CD4-positive, alpha-beta memory T cell (primary cell): ENCODE measurements at regions not wholly inside any gene's neighbourhood (a gene's known extent, or its start where the extent isn't known, plus 50 kb on each side); places are given as distances from the start of the nearest gene placed in this dataset.

ENCODE experiments used
- CTCF ChIA-PET: fragments of 350-600 bp; sonication (Branson Sonifier 250); formaldehyde crosslinking; loops from one replicate; lab custom pipeline; 2021; ENCODE audit warnings: inconsistent platforms; ENCODE audit not compliant: partially characterized antibody; lab: Charles Lee
- POLR2A ChIA-PET: fragments of 350-600 bp; sonication (Branson Sonifier 250); formaldehyde crosslinking; loops from one replicate; lab custom pipeline; 2021; ENCODE audit not compliant: partially characterized antibody; lab: Charles Lee
- DNase-seq, 5 donors: peaks; one replicate each; pipeline versions ENCODE4 v3.0.0 to v3.0.0-alpha.2; 2020 to 2022; ENCODE audit warnings: mixed read lengths in 1 of 5
- H3K27ac ChIP-seq: one replicate; pipeline ENCODE4 v1.7.0; 2013; ENCODE audit warnings: low read depth, low read length
- H3K27me3 ChIP-seq: 2 replicates; pipeline ENCODE4 v1.7.0; 2013; ENCODE audit warnings: mild to moderate bottlenecking, low read length, moderate library complexity; ENCODE audit not compliant: insufficient read depth
- H3K36me3 ChIP-seq: 2 replicates; pipeline ENCODE4 v1.7.0; 2013; ENCODE audit warnings: mild to moderate bottlenecking, low read length, moderate library complexity; ENCODE audit not compliant: insufficient read depth
- H3K4me1 ChIP-seq: 2 replicates; pipeline ENCODE4 v1.7.0; 2013; ENCODE audit warnings: mild to moderate bottlenecking, low read length, moderate library complexity; ENCODE audit not compliant: insufficient read depth
- H3K4me3 ChIP-seq, 2 donors: one replicate each; pipeline ENCODE4 v1.7.0; 2013; ENCODE audit warnings: low read length in 2 of 2, mild to moderate bottlenecking in 1 of 2
- H3K9me3 ChIP-seq, 2 donors: one replicate each; pipeline ENCODE4 v1.7.0; 2013; ENCODE audit warnings: low read length in 2 of 2, control low read depth in 1 of 2; ENCODE audit not compliant: control insufficient read depth in 1 of 2
- H3K27ac Mint-ChIP-seq, 7 donors: one replicate each; pipeline ENCODE4 v1.8.0; 2020 to 2021; ENCODE audit warnings: mixed read lengths in 7 of 7, mild to moderate bottlenecking in 6 of 7, inconsistent platforms in 3 of 7, moderate library complexity in 3 of 7
- H3K27me3 Mint-ChIP-seq, 2 donors: one replicate each; pipeline ENCODE4 v1.8.0; 2020 to 2021; ENCODE audit warnings: mixed read lengths in 2 of 2
- H3K36me3 Mint-ChIP-seq, 2 donors: one replicate each; pipeline ENCODE4 v1.8.0; 2020 to 2021; ENCODE audit warnings: mixed read lengths in 2 of 2, inconsistent platforms in 1 of 2, mild to moderate bottlenecking in 1 of 2
- H3K4me1 Mint-ChIP-seq, 4 donors: one replicate each; pipeline ENCODE4 v1.8.0; 2020 to 2021; ENCODE audit warnings: mixed read lengths in 4 of 4, mild to moderate bottlenecking in 1 of 4
- H3K4me3 Mint-ChIP-seq, 8 donors: one replicate each; pipeline ENCODE4 v1.8.0; 2020 to 2021; ENCODE audit warnings: mixed read lengths in 8 of 8, mild to moderate bottlenecking in 7 of 8, moderate library complexity in 6 of 8, inconsistent platforms in 3 of 8
- H3K9me3 Mint-ChIP-seq, 8 donors: one replicate each; pipeline ENCODE4 v1.8.0; 2020 to 2021; ENCODE audit warnings: mixed read lengths in 8 of 8, mild to moderate bottlenecking in 5 of 8, inconsistent platforms in 3 of 8, moderate library complexity in 1 of 8
- intact Hi-C: fragments of 100-400 bp; cut with micrococcal nuclease; formaldehyde crosslinking; loops from one replicate; pipeline ENCODE4 v1.15.1; 2023

DNA sequence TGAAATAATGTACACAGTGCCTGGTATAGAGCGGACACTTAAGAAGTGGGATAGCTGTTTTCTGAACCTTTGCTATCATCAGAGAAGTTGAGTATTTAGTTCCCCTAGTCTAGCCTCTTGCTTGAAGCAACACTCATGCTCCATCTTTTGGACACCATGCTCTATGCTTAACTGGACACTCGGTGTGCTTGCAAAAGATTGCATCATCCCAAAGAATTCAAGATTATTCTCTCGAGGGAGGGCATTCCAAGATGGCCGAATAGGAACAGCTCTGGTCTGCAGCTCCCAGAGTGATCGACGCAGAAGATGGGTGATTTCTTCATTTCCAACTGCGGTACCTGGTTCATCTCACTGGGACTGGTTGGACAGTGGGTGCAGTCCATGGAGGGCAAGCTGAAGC is 143.9 kb upstream of the FSHR start:
- H3K9me3 Mint-ChIP-seq, result peaks cover 0 to 13% (median 8%) of the 10 kb centered on the region in 8 donors
- H3K27ac ChIP-seq, result no peak overlapping the region
- H3K27me3 Mint-ChIP-seq, result no peaks in the 10 kb centered on the region
- no peak overlapping the region for H3K4me3 ChIP-seq
- no peaks in the 10 kb centered on the region for H3K9me3 ChIP-seq
- H3K4me1 Mint-ChIP-seq, result no peaks in the 10 kb centered on the region
- CTCF ChIA-PET, result no interaction called here
- POLR2A ChIA-PET, result no interaction called here
- H3K36me3 ChIP-seq, result no peaks in the 10 kb centered on the region
- DNase-seq, result no peak
- no peak overlapping the region for H3K4me3 Mint-ChIP-seq
- H3K27me3 ChIP-seq, result no peaks in the 10 kb centered on the region
- H3K36me3 Mint-ChIP-seq, result no peaks in the 10 kb centered on the region
- H3K4me1 ChIP-seq, result no peaks in the 10 kb centered on the region
- no peak overlapping the region for H3K27ac Mint-ChIP-seq
- intact Hi-C loops, result no loop called here

DNA sequence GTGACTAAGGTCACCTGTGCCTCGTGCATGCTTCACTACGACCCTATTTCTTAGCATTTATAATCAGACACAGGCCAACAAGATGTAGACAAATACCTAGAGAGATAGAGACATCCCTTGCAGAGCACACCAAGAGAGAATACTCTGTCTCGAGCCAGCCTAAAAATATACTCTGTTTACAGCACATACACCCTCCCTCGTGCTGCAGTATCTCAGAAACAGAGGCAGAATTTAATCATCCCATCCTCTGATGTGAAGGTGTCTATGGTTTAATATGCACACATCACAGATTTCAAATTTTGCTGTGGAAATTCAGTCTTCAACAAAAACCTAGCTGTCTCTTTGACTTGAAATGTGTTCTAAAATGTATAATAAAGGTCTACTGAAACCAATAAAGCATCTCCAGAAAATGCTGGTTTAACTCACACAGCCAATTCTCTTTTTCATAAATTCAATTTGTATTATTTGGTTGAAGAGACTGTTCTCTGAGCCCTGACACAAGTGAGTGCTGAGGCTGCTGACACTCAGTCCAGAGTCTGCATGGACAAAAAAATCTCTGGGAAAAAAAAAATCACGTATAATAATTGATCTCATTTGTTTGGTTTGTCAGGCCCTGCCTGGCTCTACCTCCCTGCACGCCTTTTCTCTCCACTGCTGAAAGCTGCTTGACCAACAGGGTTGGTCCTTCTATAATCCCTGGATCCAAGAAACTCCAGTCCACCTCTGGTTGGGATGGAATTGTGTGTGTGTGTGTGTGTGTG is 142.0 kb upstream of the FSHR start:
- intact Hi-C loops, result no loop called here
- no peaks in the 10 kb centered on the region for H3K4me1 ChIP-seq
- H3K4me3 Mint-ChIP-seq, result no peak overlapping the region
- POLR2A ChIA-PET, result no interaction called here
- CTCF ChIA-PET, result no interaction called here
- no peaks in the 10 kb centered on the region for H3K27me3 ChIP-seq
- H3K9me3 ChIP-seq, result no peaks in the 10 kb centered on the region
- no peak overlapping the region for H3K4me3 ChIP-seq
- no peaks in the 10 kb centered on the region for H3K4me1 Mint-ChIP-seq
- H3K36me3 ChIP-seq, result no peaks in the 10 kb centered on the region
- no peak overlapping the region for H3K27ac Mint-ChIP-seq
- DNase-seq, result no peak
- no peaks in the 10 kb centered on the region for H3K27me3 Mint-ChIP-seq
- H3K9me3 Mint-ChIP-seq, result peaks cover 0 to 8% (median 5%) of the 10 kb centered on the region in 8 donors
- no peaks in the 10 kb centered on the region for H3K36me3 Mint-ChIP-seq
- no peak overlapping the region for H3K27ac ChIP-seq

DNA sequence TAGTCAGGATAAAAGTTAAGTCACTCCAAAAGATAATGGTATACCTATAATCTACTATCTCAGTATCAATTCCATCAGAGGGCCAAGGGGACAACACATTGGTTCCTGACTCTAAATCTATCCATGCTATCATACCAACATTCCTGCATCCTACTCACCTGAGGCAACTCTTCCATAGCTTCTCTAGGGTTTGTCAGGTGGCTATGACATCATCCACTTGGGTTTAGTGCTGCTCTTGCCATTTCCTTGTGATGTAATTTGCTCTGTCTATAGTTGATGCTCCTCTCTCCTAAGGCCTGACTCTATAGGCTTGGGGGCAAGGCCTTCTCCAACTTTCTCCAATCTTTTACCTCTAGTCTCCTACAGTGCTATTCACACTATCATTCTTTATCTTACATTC is 139.9 kb upstream of the FSHR start:
- no peak overlapping the region for H3K4me3 ChIP-seq
- intact Hi-C loops, result no loop called here
- no peaks in the 10 kb centered on the region for H3K27me3 Mint-ChIP-seq
- no peaks in the 10 kb centered on the region for H3K27me3 ChIP-seq
- no peak overlapping the region for H3K27ac ChIP-seq
- POLR2A ChIA-PET, result no interaction called here
- no peak overlapping the region for H3K27ac Mint-ChIP-seq
- CTCF ChIA-PET, result no interaction called here
- DNase-seq, result no peak
- H3K9me3 ChIP-seq, result no peaks in the 10 kb centered on the region
- no peaks in the 10 kb centered on the region for H3K4me1 ChIP-seq
- no peaks in the 10 kb centered on the region for H3K4me1 Mint-ChIP-seq
- H3K36me3 Mint-ChIP-seq, result no peaks in the 10 kb centered on the region
- no peaks in the 10 kb centered on the region for H3K36me3 ChIP-seq
- H3K9me3 Mint-ChIP-seq, result peaks cover 0 to 8% (median 3%) of the 10 kb centered on the region in 8 donors
- H3K4me3 Mint-ChIP-seq, result no peak overlapping the region

DNA sequence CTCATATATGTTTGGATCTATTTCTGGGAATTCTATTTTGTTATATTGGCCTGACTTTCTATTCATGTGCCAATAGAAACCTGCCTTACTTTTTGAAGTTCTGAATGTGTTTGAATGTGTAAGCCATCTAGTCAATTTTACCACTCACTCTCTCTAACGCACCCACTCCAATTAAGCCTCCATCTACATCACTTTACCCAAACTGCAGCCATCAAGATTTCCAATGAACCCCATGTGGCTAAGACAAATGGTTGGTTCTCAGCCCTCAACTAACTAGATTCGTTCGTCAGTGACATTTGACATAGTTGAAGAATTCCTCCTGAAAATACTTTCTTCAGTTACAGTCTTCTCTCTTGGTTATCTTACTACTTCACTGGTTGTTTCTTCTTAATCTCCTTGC is 137.3 kb upstream of the FSHR start:
- Histone ChIP-seq H3K27ac (no peak overlapping the region), H3K4me1 (no peaks in the 10 kb centered on the region), H3K4me3 (no peak overlapping the region), H3K9me3 (no peaks in the 10 kb centered on the region), H3K36me3 (no peaks in the 10 kb centered on the region), H3K27me3 (no peaks in the 10 kb centered on the region)
- ChIA-PET POLR2A (no interaction called here), CTCF (no interaction called here)
- H3K4me3 Mint-ChIP-seq, result no peak overlapping the region
- H3K36me3 Mint-ChIP-seq, result no peaks in the 10 kb centered on the region
- DNase-seq, result no peak
- H3K4me1 Mint-ChIP-seq, result no peaks in the 10 kb centered on the region
- intact Hi-C loops, result no loop called here
- no peak overlapping the region for H3K27ac Mint-ChIP-seq
- H3K9me3 Mint-ChIP-seq, result peaks cover 0 to 9% (median 3%) of the 10 kb centered on the region in 8 donors
- H3K27me3 Mint-ChIP-seq, result no peaks in the 10 kb centered on the region

DNA sequence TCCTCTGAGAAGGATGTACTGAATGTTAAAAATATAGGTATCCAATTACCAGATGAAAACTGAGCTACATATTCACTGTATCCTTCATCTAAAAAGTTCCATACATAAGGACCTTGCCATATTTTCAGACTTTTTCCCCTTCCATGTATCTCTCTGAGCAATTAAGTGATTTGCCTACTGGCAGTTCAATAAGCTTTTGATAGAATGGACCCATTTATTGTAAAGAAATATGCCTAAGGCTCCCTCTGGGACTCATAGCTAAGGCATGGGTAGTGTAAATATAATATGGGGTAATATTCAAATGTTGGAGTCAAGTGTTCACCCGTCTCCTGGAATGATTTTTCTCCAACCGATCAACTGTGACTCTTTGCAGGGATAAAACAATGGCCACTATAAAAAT is 135.4 kb upstream of the FSHR start:
- Mint-ChIP-seq H3K9me3 (peaks cover 0 to 16% (median 4%) of the 10 kb centered on the region in 8 donors), H3K27ac (no peak overlapping the region), H3K36me3 (no peaks in the 10 kb centered on the region), H3K27me3 (no peaks in the 10 kb centered on the region), H3K4me3 (no peak overlapping the region), H3K4me1 (no peaks in the 10 kb centered on the region)
- no peak overlapping the region for H3K27ac ChIP-seq
- H3K4me3 ChIP-seq, result no peak overlapping the region
- no peaks in the 10 kb centered on the region for H3K4me1 ChIP-seq
- POLR2A ChIA-PET, result no interaction called here
- no peaks in the 10 kb centered on the region for H3K36me3 ChIP-seq
- CTCF ChIA-PET, result no interaction called here
- DNase-seq, result no peak
- H3K9me3 ChIP-seq, result no peaks in the 10 kb centered on the region
- H3K27me3 ChIP-seq, result no peaks in the 10 kb centered on the region
- intact Hi-C loops, result no loop called here

DNA sequence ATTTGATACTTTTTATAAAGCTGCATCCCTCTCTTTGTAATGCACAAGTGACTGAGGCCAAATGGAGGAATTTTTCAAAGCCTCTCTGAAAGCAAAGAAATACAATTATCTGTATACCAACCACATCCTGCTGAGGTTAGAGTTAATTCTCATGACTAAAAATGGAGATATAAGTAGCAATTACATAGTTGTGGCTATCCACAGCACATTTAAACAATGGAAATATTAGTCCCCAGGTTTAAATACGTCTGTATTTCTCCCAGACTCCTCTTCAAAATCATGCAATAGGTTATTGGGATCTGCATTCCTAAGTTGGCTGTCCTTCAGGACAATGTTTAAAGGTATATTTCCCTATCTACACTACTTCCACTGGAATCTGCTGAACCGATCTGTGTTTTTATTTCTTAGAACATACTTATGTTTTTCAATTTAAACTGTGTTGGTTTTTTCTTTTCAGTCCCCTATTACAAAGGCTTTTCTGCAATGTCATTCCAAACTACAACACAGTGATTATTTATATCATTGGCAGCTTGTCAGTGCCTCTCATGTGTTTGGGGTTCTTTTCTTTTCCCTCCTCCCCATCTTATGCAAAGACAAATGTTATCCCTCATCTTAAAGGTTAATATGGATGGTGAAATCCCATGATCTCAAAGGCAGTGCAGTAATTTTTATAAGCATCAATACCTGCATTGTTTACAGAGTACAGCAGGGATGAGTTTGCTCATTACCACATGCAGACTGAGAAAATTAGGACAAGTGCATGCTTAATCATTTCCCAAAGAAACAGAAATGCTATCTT is 134.8 kb upstream of the FSHR start:
- H3K27me3 ChIP-seq, result no peaks in the 10 kb centered on the region
- no peaks in the 10 kb centered on the region for H3K36me3 ChIP-seq
- H3K27ac ChIP-seq, result no peak overlapping the region
- H3K9me3 ChIP-seq, result no peaks in the 10 kb centered on the region
- H3K4me3 ChIP-seq, result no peak overlapping the region
- H3K27ac Mint-ChIP-seq, result no peak overlapping the region
- H3K4me1 Mint-ChIP-seq, result no peaks in the 10 kb centered on the region
- ChIA-PET CTCF (no interaction called here), POLR2A (no interaction called here)
- peaks cover 0 to 13% (median 4%) of the 10 kb centered on the region in 8 donors for H3K9me3 Mint-ChIP-seq
- no peaks in the 10 kb centered on the region for H3K27me3 Mint-ChIP-seq
- intact Hi-C loops, result no loop called here
- no peak for DNase-seq
- no peaks in the 10 kb centered on the region for H3K36me3 Mint-ChIP-seq
- no peak overlapping the region for H3K4me3 Mint-ChIP-seq
- H3K4me1 ChIP-seq, result no peaks in the 10 kb centered on the region

DNA sequence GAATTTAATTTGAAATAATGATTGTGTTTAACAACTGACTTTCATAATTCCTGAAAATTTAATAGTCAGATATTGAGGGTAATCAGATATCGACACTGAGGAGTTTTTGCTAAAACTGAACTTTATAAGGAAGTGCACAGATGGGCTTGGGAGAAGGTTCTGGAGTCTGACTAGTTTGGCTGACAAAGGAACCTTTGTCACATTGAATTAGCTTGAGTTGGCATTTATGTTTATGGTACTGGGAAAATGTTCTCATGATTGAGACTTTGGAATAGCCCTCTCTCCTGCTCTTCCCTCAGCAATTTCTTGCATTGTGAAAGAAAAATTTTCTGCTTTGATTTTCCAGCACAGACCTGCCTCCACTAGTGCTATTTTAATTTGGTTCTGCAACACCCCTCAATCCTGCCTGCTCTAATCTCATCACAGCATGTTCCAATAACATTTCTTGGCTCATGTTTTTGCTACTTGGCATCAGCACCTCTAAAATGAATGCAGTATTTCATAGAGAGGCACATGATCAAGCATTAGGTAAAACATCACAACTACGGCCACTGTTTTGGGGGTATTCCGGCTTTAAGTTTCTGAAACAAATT is 133.9 kb upstream of the FSHR start:
- Mint-ChIP-seq H3K27ac (no peak overlapping the region), H3K27me3 (no peaks in the 10 kb centered on the region), H3K36me3 (no peaks in the 10 kb centered on the region), H3K4me1 (no peaks in the 10 kb centered on the region), H3K4me3 (no peak overlapping the region), H3K9me3 (peaks cover 0 to 13% (median 4%) of the 10 kb centered on the region in 8 donors)
- intact Hi-C loops, result no loop called here
- no peak overlapping the region for H3K4me3 ChIP-seq
- no peaks in the 10 kb centered on the region for H3K36me3 ChIP-seq
- ChIA-PET CTCF (no interaction called here), POLR2A (no interaction called here)
- H3K9me3 ChIP-seq, result no peaks in the 10 kb centered on the region
- no peaks in the 10 kb centered on the region for H3K4me1 ChIP-seq
- no peak overlapping the region for H3K27ac ChIP-seq
- H3K27me3 ChIP-seq, result no peaks in the 10 kb centered on the region
- DNase-seq, result no peak
